ENCODE measurements at regions not wholly inside any gene's neighbourhood (a gene's known extent, or its start where the extent isn't known, plus 50 kb on each side); places are given as distances from the start of the nearest gene placed in this dataset.

- no peak for TF ChIP-seq CTCF (IDR thresholded peaks at IDR 0.05; ENCODE audit: insufficient read depth, low read length)
- TF ChIP-seq GABPA (IDR thresholded peaks at IDR 0.05; ENCODE audit: low read depth): no peak
- TF ChIP-seq POLR2AphosphoS5 (IDR thresholded peaks at IDR 0.05; ENCODE audit: low read depth): no peak
Observed at GRCh38 chr6:48520951-48521350, 410.0 kb upstream of the PTCHD4 start.
